HG03521 (cell line): ENCODE measurements at regions not wholly inside any gene's neighbourhood (a gene's known extent, or its start where the extent isn't known, plus 50 kb on each side); places are given as distances from the start of the nearest gene placed in this dataset.

Source experiments
- ATAC-seq: cut with Tn5 transposase; IDR thresholded peaks from one replicate; pipeline ENCODE4 v1.9.1; 2021; ENCODE audit warnings: mild to moderate bottlenecking, moderate library complexity; ENCODE audit not compliant: unreplicated experiment

DNA sequence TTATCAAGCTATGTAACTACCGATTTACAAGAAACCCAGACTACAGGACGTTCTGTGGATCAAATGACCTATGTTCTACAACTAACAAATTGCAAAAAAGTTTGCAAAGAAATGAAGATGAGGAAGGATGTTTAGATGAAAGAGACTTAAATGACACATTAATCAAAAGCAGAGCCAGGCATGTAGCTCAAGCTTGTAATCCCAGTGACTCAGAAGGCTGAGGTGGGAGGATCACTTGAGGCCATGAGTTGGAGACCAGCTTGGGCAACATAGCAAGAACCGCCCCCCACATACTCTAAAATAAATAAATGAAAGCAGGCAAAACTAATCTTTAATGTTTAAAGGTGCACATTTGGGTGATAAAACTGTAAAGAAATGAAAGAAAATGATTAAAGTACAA, 331.9 kb downstream of the BTG1 start:
- ATAC-seq: no peak

DNA sequence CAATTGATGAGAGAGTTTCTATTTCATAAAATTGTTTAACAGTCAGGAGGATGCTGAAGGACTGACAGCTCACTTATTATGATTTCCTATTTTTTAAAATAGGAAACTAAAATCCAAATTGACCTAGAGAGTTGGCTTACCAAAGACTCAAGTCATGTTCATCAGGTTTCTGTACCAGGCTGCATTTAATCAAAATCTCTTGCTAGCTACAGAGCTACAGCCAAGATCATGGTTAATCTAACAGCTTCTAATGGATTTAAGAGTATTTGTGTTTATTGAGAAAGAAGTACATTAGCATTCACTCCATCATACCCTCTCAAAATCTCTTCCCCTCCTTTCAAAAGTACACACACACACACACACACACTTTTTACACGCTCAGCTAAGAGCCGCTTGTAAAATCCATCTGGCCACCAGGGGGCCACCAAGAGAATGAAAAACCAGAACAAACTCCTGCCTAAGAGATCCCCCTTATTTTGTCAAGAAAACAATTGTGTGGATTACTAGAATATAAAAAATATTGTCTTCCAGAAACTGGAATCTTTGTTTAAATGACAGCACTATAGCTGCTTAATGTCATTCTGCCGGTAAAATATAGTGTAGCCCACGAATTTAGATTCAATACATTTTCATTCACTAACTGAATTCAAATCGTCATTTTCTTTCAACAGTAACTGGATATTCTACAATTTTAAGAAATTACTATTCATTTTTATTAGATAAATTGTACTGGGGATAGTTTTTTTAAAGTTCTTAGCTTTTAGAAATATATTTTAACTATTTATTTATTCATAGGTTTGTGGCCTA, 334.0 kb downstream of the BTG1 start:
- peak; percentile 56 for ATAC-seq

DNA sequence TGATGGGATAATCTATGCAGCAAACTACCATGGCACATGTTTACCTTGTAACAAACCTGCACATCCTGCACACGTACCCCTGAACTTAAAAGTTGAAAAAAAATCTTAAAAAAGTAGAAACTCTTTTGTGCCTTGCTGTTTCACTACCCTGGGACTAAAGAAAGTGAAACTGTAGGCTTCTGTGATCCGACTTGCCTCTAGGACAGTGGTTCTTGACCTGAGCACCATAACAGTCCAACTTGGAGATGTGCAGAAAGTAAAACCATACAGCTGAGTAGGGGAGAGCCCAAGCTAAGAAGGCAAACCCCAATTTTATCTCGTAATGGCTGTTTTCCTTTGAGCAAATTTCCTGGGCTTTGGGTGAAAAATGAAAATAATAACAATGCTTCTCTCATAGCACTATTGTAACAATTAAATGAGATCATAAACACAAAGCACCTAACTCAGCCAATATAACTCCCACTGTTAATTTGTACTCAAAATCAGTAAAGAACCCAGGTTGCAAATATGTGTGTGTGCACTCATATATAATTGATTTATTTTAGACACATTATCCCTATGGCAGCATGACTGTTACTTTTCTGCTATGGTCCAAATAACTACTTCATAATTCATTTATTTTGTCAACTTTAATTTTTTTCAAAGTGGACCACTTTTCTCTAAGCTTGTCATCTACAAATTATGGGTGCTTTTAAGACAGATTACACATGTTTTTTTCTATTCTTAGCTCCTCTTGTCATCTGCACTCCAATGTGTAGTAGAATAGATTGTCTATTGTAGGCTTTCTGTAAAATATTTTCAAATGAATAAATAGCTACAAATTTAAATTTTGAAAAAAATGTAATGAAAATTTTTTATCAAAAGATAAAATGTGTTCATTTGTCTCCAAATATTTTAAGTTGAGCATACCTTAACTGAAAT, 334.9 kb downstream of the BTG1 start:
- ATAC-seq: no peak

DNA sequence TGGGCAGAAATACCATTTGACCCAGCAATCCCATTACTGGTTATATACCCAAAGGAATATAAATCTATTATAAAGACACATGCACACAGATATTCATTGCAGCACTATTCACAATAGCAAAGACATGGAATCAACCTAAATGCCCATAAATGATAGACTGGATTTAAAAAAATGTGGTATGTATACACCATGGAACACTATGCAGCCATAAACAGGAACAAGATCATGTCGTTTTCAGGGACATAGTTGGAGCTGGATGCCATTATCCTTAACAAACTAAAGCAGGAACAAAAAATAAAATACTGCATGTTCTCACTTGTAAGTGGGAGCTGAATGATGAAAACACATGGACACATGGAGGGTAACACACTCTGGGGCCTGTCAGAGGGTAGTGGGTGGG, 335.6 kb downstream of the BTG1 start:
- no peak for ATAC-seq

DNA sequence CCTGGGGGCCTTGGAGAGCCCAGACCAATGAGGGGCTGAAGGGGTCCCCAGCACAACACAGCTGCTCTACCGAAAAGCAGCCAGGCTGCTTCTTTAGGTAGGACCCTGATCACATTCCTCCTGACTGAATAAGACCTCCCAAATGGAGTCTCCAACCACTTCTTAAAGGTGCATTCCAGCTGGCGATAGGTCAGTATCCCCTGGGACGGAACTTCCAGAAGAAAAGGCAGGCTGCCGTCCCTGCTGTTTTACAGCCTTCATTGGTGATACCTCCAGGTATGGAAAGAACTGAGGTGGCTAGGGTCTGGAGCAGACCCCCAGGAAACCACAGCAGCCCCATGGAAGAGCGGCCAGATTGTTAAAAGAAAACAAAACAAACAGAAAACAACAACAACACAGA, 340.6 kb downstream of the BTG1 start:
- ATAC-seq: no peak

DNA sequence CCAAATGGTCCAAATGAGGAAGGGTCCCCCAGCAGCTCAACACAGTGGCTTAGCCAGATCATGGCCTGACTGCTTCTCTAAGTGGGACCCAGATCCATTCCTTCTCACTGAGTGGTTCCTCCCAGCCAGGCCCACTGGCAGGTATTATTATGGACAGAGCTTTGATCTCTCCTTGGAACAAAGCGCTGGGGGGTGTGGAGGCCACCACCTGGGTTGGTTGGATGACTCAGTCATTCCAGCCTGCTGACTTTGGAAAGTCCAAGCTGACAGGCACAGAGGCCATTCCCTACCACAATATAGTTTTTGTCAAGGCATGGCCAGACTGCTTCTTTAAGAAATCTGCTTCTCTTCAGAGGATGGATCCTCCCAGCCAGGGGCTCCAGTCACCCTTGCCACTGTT, 341.1 kb downstream of the BTG1 start:
- ATAC-seq: no peak

DNA sequence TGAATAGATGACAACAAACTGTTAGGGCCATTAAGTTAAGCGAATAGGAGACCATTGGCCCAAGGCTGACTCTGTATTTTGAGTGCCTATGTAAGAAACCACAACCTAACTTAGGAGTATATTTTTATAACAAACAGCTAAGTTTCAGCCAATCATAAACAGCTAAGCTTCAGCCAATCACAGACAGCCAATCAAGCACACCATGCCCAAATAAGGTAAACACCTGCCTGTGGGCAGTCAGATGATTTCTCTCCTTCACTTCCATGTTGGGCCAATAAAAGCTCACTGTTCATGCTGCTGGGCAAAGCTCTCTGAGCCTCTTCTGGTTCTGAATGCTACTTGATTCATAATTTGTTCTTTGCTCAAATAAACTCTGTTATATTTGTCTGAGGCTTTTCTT, 344.6 kb downstream of the BTG1 start:
- no peak for ATAC-seq

DNA sequence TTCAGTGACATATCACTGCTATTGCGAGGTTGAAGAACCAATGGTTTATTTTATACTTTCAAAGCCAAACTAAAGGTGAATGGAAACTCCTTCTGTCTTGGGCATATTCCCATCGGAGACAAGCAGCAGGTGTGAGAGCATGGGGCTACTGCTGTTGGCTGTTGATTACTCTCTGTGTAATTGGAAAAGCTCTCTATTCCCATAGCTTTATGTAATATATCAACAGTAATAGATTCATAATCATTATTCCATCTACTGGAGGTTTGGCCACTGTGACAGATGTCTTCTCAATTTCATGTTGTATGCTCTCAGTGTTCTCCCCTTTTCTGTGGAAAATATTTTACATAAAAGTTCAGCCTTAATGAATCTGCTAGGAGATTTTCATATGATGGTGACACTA, 352.0 kb downstream of the BTG1 start:
- ATAC-seq: no peak

DNA sequence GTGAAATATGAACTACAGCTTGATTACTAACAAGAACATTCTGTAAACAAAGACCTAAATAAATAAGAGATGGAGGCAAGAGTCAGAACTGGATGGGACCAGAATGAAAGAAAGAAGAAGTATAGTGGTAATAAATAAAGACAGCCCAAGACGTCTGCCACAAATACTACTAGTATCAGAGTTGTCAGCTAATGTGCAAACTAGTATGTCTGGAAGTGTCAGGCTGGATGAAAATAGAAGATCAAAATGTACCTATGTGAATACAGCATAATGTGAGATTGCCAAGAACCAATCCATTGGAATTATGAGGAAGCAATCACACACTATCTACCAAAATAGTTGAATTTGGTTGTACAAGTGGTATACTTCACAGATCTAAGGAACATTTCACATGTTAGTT, 353.0 kb downstream of the BTG1 start:
- ATAC-seq: no peak

DNA sequence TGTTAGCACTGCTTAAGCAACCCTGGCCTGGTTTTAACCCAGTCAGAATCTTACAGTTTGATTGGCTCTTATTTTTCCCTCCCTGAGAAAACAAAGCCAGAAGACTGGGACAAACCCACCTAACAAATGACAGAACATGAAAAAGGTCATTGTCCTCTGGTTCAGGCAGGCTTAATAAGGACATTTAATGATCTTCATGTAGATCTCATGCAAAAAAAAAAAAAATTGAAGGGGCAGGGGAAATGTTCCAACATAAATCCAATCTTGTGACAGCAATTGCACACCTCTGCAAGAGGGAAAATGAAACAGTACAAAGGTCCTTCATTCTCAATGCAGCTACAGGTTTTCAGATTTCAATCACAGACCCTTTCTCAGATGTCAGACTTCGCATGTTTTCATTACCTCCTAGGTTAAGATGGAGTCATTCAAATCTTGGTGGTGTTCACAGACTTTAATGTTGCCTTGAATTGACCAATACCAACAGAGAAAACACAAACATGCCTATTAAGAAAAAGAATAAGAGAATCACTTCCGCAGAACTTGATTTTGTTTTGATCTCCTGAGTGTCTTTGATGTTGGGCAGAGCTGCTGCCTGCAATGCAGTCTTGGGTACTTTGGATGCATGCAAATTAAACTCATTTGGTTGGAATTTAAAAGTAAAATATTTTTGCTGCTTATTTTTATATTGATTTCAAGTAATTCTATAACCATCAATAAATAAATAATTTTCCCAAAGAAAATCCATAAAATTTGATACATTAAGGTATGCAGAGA, 359.0 kb downstream of the BTG1 start:
- ATAC-seq: no peak

DNA sequence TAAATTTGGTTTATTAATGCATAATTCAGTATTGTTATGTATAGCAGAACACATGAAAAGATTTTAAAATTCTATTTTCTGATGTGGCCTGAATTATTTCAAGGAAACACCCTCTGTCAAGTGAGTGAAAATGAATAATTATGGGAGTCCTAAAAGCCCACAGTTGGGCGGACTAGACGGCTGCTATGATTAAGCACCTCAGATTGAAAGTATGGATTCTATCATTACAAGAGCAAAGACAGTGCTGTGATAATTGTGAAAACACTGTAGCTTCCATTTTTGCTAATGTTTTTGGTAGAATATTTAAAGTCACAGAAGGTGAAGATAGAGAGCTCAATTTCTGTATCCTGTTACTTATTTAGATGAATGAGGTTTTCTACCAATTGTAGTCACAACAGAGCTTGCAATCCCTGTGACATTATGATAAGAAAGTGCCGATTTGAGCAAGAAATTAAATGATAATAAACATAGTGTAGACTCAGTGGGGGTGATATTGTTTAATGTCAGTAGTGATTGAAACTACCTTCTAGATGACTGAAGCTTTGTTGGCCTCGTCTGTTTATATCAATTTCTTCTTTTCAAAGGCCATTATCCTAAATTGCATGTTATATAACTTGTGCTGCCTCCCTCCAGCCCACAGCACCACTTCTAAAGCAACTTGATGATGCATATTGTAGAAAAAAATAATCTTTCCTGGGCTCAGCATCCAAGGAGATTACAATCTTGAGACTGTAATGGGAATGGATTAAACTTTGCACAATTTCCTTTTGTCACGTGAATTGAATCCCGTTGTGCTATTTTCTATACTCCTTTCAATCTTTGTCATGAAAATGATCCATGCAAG, 359.8 kb downstream of the BTG1 start:
- ATAC-seq: no peak

DNA sequence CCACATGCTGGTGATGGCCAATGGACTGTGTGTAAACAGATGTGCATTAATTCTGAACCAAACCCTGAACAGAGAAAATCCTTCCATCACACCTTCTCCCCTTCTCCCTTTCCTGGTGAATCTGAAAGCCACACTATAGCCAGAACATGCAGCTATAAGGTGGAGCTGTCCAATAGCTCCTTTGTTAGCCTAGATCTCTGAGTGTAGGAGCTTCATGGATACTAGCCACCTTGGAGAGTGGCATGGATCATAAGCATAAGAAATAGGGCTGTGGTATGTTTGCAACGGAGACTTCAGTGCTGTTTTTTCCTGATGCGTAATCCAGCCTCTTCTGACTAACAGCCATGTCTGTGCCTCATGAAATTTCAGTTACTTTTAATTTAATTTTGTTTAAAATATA, 364.5 kb downstream of the BTG1 start:
- ATAC-seq: no peak

DNA sequence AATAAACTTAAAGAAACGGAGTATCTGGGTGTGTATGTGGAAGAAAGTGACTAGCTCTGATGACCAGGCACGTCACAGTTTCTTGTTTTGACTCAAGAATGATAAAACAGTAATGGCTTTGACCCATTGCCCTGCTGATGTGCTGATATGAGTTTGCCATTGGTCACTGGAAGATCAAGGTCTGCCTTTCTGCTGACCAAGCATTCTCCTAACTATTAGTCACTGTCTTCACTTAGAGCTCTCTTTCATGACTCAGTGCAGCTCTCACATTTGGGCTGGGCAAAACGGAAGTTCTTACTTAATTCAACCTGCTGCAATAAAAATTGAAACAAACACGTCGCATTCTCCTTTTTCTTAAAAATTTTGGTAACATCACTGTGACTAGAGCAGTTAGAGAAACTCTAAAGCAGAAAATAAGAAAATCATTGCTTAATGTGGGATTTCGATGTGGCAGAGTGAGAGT, 366.7 kb downstream of the BTG1 start:
- ATAC-seq: peak; percentile 93

DNA sequence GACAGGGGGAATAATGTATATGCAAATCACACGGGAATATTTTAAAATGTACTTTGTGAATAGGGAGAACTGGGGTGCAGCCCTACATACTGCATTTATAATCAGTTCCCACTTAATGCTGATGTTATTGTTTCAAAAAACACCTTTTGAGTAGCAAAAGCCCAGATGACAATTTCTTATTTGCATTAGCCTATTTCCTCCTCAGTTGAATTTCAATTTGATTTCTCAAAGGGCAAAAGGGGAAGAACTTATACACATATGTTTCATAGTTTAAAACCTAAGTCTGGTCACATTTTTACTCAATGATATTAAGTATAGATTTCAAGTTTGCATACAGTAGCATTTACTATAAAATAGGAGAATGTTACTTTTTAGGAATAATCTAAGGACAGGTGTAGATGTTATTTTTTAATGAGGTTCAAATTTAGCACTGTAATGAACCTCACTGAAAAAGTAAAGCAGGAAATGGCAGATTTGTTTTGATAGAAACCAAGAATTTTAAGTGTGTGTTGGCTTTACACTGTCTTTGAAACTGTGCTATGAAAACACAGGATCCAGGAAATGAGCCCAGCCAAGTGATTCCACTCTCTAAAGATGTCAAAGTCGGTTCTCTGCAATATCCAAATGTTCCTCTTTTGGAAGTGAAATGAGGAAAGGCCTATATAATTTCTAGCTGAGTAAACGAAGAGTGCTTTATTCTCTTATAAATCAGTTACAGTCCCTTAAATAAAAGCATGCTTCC, 367.4 kb downstream of the BTG1 start:
- ATAC-seq: peak; percentile 42

DNA sequence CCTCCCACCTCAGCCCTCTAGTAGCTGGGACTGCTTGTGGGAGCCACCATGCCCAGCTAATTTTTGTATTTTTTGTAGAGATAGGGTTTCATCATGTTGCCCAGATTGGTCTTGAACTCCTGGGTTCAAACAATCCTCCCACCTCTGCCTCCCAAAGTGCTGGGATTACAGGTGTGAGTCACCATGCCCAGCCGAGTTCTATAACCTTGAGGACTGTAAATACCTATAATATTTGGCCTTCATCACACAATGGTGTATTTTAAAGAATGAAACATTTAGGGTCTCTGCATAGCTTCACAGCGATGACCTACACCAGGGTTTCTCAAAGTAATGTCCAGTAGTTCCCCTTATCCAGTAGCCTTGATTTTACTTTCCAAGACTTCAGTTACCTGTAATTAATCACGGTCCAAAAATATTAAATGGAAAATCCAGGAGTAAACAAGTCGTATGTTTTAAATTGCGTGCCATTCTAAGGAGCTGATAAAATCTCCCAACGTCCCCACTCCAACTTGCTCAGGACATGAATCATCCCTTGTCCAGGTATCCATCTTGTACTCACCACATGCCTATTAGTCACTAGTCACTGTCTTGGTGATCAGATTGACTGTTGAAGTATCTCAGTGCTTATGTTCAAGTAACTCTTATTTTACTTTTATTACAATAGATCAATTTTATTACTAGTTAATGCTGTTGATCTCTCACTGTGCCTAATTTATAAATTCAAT, 368.2 kb downstream of the BTG1 start:
- no peak for ATAC-seq

DNA sequence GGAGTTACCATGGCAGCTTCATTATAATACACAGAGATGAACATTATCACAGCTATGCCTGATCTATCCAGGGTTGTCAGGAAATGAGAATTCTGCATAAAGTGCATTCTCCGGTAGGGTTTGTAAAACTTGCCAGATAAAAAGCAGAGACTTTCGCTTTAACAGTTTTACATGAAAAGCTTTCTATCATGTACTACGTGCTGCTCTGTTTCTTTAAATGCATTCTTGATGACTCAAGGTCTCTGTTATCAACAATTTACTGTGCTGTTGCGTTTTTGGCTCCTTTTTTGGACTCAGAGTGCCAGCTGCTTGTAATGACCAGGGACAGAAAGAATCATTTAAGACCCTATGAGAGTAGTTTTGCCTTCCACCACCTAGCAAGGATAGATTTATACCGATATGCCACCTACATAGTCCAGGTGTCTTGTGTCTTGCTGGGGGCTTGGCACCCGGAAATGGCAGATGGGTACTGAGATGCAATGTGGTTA, 371.2 kb downstream of the BTG1 start:
- no peak for ATAC-seq

DNA sequence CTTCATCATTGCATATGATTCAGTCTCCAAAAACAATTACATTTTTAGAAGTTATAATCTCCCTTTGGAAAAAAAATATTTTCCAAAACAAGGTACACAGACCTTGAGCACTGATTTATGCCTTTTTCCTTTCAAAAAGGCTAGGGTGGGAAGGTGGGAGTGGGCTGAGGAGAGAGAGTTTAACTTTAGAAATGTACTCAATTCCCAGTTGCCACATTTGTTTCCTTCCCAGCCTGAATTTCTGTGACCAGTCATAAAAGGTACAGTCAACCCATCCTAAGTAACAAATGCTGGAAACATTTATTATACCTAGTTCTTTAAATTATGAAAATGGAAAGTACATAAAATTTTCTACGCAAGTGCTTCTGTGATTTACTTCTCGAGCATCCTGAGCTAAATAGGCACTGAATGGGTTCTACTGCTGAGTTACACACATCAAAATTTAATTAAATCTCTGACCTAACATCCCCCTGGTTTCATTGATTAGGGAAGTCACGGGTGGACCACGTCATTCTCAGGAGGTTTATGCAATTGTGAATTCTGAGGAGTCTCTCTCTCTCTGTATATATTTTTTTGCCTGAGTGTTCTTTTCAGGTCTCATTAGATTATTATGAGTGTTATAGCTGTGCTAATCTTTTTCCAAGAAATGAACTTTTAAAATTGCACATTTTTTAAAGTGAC, 371.8 kb downstream of the BTG1 start:
- no peak for ATAC-seq

DNA sequence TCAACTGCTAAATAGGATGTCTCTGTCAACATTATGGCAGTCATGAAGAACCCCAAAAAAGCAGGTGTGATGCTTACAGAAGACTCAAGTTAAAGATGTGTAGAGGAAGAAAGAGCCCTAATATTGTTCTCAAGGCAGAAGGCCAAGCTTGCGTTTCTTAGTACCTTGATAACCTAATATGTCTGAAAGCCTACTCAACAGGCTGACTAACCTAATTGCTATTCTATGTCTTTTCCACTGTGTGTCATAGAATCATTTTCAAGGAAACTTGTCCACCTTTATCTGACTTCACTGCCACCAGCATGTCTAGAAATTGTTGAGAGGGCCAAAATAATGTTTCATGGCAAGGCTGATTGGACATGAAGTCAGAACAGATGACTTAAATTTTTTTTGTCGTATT, 373.2 kb downstream of the BTG1 start:
- ATAC-seq: no peak
